Myocyte (in vitro differentiated cells): ENCODE measurements at regions not wholly inside any gene's neighbourhood (a gene's known extent, or its start where the extent isn't known, plus 50 kb on each side); places are given as distances from the start of the nearest gene placed in this dataset.

Experiments used
- DNase-seq: peaks from one replicate; pipeline ENCODE4 v3.0.0-alpha.2; 2012; ENCODE audit warnings: low read depth

DNA sequence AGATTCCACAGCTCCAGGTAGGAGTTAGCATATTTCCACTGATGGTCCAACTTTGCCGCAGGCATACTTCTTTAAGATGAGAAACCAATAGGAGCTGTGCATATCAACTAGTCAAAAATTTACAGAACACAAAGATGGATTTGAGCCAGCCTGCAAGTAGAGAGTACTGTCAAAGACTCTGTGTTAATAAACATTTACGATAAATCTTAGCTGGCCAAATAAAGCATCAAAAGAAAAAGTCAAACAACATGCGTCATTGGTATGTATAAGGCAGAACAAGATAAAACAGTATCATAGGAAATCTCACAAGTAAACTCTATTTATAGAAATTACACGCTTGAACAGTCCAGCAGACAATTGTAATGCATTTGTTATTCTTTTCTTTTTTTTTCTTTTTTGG is 907.4 kb upstream of the AGA start:
- DNase-seq: no peak

DNA sequence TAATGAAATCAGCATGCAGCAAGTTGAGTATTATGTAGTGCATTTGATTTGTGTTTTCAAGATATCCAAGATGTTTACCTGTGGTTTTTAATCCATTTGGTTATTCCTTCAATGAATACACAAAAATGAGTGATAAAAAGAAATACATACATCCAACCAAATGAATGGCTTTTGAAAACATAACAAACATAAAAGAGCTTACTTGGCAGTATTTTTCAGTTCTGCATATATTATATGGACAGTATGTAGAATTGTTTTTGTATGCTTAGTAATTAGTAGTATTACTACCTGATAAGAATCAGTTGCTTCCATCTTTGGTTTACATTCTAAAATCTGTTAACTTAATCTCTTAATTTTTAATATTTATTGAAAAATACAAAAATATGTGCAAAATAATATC is 908.9 kb upstream of the AGA start:
- no peak for DNase-seq

GRCh38 chr4:178356725-178357124 is 914.5 kb upstream of the AGA start:
- DNase-seq: no peak

DNA sequence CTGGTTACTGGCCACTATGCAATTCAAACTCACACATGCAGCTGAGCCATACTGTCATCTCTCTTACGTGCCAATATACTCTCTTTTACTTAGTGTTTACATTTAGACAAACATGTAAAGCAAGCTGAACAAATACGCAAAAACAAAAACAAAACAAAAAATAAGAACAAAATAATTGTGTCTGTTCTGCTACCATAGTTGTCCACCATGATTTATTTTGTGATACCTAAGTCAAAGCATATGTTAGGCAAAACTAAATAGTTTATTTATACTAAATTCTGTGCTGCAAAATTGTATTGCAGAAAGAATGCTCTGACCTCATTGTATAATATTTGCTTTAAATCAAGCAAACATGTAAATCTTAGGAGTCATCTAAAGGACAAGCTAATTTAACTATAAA is 943.2 kb upstream of the AGA start:
- no peak for DNase-seq

- no peak for DNase-seq
Observed at GRCh38 chr4:178387756-178388155, 945.5 kb upstream of the AGA start.

DNA sequence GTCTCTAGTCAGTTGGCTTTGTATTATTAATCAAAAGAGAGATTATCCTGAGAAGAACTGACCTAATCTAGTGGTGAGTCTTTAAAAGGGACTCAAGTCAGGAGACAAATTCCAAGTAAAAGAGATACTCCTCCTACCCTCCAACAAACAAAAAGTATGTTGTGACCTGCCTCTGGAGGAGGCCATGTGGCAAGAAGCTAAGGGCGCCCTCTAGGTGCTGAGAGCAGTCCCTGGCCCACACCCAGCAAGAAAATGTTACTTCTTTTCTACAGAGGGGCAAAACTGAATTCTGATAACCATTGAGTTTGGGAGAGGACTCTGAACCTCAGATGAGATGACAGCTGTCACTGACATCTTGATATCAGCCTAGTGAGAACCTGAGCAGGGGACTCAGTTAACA is 953.6 kb upstream of the AGA start:
- DNase-seq: no peak

DNA sequence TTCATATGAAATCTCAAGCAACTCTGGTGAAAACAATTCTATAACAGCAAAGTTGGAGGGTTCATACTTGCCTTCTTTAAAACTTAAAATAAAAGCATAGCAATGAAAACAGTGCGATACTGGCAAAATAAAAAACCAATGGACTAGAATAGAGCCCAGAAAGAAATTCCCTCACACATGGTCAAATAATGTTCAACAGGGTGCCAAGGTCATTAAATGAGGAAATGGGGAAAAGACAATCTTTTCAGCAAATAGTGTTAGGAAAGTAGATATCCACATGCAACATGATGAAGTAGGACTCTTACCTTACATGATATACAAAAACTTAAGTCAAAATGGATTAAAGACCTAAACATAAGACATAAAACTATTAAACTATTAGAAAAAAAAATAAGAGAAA is 970.2 kb upstream of the AGA start:
- DNase-seq: no peak

GRCh38 chr4:178414042-178414441 is 971.8 kb upstream of the AGA start:
- DNase-seq: no peak

DNA sequence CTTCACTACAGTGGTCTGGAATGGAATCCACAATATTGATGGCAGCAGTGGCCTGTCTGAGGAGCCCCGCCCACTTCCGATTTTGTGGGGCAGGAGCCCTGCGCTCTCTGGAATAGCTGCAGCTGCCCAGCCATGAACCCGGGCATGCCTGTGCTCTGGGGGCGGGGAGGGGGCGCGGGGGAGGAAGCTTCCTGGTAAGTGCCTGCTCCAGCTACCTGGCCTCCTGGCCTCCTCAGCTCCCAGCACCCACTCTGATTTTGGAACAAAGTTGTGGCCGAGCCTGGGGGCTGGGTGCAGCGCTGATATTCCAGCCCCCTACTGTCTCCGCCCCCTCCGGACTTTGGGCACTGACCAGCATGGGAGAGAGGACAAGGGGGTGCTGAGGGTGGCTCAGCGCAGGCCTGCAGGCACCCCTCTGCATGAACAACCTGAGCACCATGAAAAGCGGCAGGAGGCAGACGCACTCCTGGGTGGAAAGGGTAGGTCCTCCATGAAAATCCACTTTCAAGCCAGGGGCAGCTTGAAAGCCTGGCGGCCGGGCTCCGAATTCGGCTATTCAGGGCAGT is 972.7 kb upstream of the AGA start:
- no peak for DNase-seq

DNA sequence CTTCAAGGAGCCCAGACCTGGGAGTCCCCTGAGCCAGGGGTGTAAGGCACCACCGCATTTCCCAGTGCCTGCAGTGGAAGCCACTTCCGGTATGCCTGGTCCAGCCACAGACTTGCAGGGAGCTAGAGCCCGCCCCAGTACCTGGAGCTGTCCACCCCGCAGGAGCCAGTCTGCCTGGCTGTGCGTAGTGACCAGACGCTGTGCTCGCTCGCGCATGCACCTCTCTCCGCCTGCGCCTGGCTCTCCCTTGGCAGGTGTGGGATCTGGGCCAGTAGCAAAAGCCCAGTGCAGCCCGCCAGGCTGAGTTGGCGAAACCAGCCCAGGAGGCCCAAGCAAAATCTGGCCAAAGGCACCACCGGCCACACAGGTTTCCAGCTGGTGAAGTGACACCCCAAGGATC is 973.7 kb upstream of the AGA start:
- no peak for DNase-seq

GRCh38 chr4:178423366-178423765 is 981.1 kb upstream of the AGA start:
- DNase-seq: no peak

DNA sequence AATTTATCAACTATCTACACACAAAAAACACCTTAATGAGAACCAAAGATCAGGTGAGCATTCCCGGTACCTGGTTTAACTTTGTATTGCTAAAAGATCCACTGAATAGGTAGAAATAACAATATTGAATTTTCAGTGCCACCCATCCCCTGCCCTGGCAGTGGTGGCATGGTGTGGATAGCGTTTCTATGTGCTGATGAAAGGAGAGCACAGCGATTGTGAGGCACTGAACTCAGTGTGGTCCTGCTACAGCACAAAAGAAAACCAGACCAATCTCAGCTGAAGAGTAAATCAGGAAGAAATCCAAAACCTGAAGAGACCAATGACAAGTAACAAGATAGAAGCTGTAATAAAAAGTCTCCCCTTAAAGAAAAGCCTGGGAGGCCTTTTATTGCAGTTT is 984.6 kb upstream of the AGA start:
- no peak for DNase-seq

DNA sequence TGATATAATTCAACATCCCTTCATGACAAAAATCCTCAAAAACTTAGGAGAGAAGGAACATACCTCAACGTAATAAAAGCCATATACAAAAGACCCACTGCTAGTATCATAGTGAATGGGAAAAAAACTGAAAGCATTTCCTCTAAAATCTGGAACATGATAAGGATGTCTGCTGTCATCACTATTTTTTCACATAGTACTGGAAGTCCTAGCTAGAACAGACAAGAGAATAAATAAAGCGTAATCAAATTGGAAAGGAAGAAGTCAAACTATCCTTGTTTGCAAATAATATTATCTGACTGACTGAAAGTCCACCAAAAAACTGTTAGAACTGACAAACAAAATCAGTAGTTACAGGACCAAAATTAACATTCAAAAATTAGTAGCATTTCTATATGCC is 985.4 kb upstream of the AGA start:
- no peak for DNase-seq

- no peak for DNase-seq
Observed at GRCh38 chr4:178448372-178449035, 1006.3 kb upstream of the AGA start.

GRCh38 chr4:178450614-178451013 is 1008.4 kb upstream of the AGA start:
- DNase-seq: no peak

DNA sequence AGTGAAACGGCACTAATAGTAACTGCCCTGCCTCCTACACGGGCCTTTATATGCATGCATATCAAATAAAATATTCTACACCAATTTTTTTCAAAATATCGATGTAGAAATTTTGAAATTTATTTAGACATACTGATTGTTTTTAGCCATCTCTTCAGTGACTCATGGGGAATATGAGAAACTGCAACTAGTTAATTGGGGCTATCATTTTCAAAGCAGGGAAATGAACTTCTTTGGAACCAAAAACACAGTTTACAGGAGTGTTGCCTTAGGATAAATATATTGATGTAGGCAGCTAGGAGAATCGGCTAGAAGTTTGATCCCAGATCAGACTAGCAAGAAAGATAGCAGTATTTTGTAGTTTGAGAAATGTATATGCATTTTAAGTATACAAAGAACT is 1010.8 kb upstream of the AGA start:
- no peak for DNase-seq

DNA sequence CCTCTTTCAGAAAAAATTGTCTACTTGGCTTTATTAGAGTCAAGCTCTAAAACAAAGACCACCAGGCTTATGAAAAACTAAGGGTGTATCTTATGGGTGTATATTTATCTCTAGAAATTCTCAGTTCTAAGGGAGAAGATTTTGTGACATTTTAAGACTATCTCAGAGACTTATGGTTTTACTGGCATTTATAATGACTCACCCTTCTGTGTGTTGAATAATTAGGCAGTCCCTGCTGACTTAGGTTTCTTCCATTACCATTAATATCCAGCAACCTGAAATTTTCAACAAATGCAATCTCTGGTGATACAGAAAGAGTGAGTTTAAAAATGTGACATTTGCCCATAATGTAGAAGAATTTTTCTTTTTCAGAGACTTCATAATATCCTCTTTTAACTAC is 1015.0 kb upstream of the AGA start:
- DNase-seq: no peak

DNA sequence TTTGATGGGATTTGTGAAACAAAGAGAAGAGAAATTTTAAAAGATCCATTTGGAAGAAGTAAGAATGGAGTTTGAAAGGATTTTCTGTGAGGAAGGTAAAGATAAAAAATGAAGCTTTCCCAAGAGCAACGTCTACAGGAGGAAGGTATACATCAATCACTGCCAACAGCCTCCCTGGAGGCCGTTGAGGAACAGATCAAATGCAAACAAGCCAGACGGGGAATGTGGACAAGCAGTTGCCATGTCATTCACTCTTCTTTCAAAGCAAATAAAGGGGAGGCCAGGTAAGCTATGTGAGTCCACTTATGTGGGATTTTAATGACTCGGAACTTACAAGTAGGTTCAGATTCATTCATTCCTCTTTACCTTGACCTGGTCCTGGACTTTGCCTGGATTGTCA is 1020.5 kb upstream of the AGA start:
- DNase-seq: no peak

DNA sequence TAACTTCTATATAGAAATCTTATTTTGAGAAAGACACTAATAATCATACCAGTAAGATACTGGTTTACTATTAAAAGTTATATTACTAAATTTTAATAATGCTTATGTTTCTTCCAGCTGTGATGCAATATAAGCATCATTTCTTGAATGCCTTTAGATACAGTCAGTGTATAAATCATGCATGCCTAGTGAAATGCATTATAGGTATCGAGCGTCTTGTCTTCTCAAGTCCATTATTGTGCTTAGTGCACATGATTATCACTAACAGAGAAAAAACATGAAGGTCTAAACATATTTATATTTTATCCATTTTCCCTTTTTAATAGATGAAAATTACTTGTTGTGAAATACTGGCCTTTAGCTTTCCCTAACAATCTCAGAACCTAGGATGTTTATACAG is 1021.5 kb upstream of the AGA start:
- DNase-seq: no peak

- DNase-seq: no peak
Observed at GRCh38 chr4:178470996-178471784, 1029.0 kb upstream of the AGA start.

- no peak for DNase-seq
Observed at GRCh38 chr4:178471994-178472393, 1029.8 kb upstream of the AGA start.

DNA sequence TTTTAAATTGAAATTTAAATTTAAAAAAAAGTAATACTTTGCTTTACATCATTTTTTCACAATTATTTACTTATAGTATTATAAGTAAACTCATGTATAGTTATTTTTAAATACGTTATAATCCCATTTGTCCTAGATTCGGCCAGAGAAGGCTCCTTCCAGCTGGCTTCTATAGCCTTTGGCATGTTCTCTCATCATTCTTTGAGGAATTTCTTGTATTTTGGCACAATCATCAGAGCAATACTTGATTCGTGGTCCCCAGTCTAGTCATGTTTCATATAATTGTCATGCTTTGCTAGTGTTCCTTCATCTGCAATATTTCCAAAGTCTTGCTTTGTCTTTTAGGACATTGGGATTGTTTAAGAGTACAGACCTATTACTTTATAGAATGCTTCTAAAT is 1037.9 kb upstream of the AGA start:
- DNase-seq: no peak

DNA sequence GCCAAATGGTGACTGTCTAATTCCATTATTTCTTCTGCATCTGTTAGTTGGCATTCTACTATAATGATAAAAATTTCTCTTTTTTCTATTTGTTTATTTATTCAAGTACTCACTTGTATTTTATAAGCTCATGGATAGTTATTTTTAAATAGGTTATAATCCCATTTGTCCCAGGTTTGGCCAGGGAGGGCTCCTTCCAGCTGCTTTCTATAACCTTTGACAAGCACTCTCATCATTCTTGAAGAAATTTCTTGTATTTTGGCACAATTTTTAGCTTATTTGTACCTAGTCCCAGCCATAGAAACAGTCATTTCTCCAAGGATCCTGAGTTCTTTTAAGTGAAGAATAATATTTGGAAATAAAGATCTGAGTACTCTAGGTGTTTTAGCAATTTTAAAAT is 1038.6 kb upstream of the AGA start:
- DNase-seq: no peak
